Stimulated activated memory B cell treated with anti-CD40 and anti-IgM and Interleukin-4, amounts not matched to agents 10 μg/mL and 1 μg/mL and 100 μg/mL, for 72 hours (primary cell): ENCODE measurements at regions not wholly inside any gene's neighbourhood (a gene's known extent, or its start where the extent isn't known, plus 50 kb on each side); places are given as distances from the start of the nearest gene placed in this dataset.
A peak's percentile ranks its signal among the peaks of the same experiment; 100 is the strongest.

Experiments
- ATAC-seq: fragments of 150-1000 bp; cut with Tn5 transposase; 2 replicates; pipeline ENCODE4 v1.10.0; 2021
- H3K27ac Mint-ChIP-seq: one replicate; pipeline ENCODE4 v1.8.0; 2022; ENCODE audit warnings: mild to moderate bottlenecking, mixed read lengths
- H3K27me3 Mint-ChIP-seq: one replicate; pipeline ENCODE4 v1.8.0; 2022; ENCODE audit warnings: mixed read lengths
- H3K36me3 Mint-ChIP-seq: one replicate; pipeline ENCODE4 v1.8.0; 2022; ENCODE audit warnings: mixed read lengths
- H3K4me1 Mint-ChIP-seq: one replicate; pipeline ENCODE4 v1.8.0; 2022; ENCODE audit warnings: mixed read lengths
- H3K4me3 Mint-ChIP-seq: one replicate; pipeline ENCODE4 v1.8.0; 2022; ENCODE audit warnings: mild to moderate bottlenecking, moderate library complexity, mixed read lengths
- H3K9me3 Mint-ChIP-seq: one replicate; pipeline ENCODE4 v1.8.0; 2022; ENCODE audit warnings: mixed read lengths

GRCh38 chr4:126583509-126583908 is 1049.2 kb upstream of the INTU start:
- no peak overlapping the region for H3K27ac Mint-ChIP-seq
- no peaks in the 10 kb centered on the region for H3K9me3 Mint-ChIP-seq
- no peaks in the 10 kb centered on the region for H3K36me3 Mint-ChIP-seq
- no peaks in the 10 kb centered on the region for H3K27me3 Mint-ChIP-seq
- no peak overlapping the region for H3K4me3 Mint-ChIP-seq
- no peaks in the 10 kb centered on the region for H3K4me1 Mint-ChIP-seq
- no peak for ATAC-seq

- no peaks in the 10 kb centered on the region for H3K36me3 Mint-ChIP-seq
- ATAC-seq, result no peak
- H3K4me1 Mint-ChIP-seq, result no peaks in the 10 kb centered on the region
- H3K9me3 Mint-ChIP-seq, result peaks cover 11% of the 10 kb centered on the region
- no peak overlapping the region for H3K27ac Mint-ChIP-seq
- H3K27me3 Mint-ChIP-seq, result no peaks in the 10 kb centered on the region
- no peak overlapping the region for H3K4me3 Mint-ChIP-seq
These were observed 1041.2 kb upstream of the INTU start for GRCh38 chr4:126591583-126591982.

GRCh38 chr4:126592088-126592487 is 1040.7 kb upstream of the INTU start:
- no peaks in the 10 kb centered on the region for H3K36me3 Mint-ChIP-seq
- H3K4me3 Mint-ChIP-seq, result no peak overlapping the region
- ATAC-seq, result no peak
- H3K27ac Mint-ChIP-seq, result no peak overlapping the region
- peaks cover 11% of the 10 kb centered on the region for H3K9me3 Mint-ChIP-seq
- no peaks in the 10 kb centered on the region for H3K4me1 Mint-ChIP-seq
- no peaks in the 10 kb centered on the region for H3K27me3 Mint-ChIP-seq

- Mint-ChIP-seq H3K27ac (no peak overlapping the region), H3K36me3 (no peaks in the 10 kb centered on the region), H3K4me3 (no peak overlapping the region), H3K4me1 (no peaks in the 10 kb centered on the region), H3K27me3 (no peaks in the 10 kb centered on the region), H3K9me3 (peaks cover 11% of the 10 kb centered on the region)
- no peak for ATAC-seq
These were observed 1039.1 kb upstream of the INTU start for GRCh38 chr4:126593626-126594025.

GRCh38 chr4:126595643-126596042 is 1037.1 kb upstream of the INTU start:
- peaks cover 4% of the 10 kb centered on the region for H3K9me3 Mint-ChIP-seq
- no peak overlapping the region for H3K4me3 Mint-ChIP-seq
- no peak for ATAC-seq
- H3K4me1 Mint-ChIP-seq, result no peaks in the 10 kb centered on the region
- no peak overlapping the region for H3K27ac Mint-ChIP-seq
- no peaks in the 10 kb centered on the region for H3K27me3 Mint-ChIP-seq
- no peaks in the 10 kb centered on the region for H3K36me3 Mint-ChIP-seq

GRCh38 chr4:126599746-126600145 is 1033.0 kb upstream of the INTU start:
- no peaks in the 10 kb centered on the region for H3K27me3 Mint-ChIP-seq

GRCh38 chr4:126603210-126603609 is 1029.5 kb upstream of the INTU start:
- no peak overlapping the region for H3K4me3 Mint-ChIP-seq
- peaks cover 3% of the 10 kb centered on the region for H3K9me3 Mint-ChIP-seq
- H3K36me3 Mint-ChIP-seq, result no peaks in the 10 kb centered on the region
- H3K27ac Mint-ChIP-seq, result no peak overlapping the region
- no peaks in the 10 kb centered on the region for H3K4me1 Mint-ChIP-seq
- H3K27me3 Mint-ChIP-seq, result no peaks in the 10 kb centered on the region
- no peak for ATAC-seq

More at GRCh38 chr4:126599746-126600145, 1033.0 kb upstream of the INTU start:
- H3K9me3 Mint-ChIP-seq, result no peaks in the 10 kb centered on the region
- ATAC-seq, result no peak
- no peak overlapping the region for H3K27ac Mint-ChIP-seq
- H3K4me3 Mint-ChIP-seq, result no peak overlapping the region
- no peaks in the 10 kb centered on the region for H3K36me3 Mint-ChIP-seq
- no peaks in the 10 kb centered on the region for H3K4me1 Mint-ChIP-seq

GRCh38 chr4:126603825-126604224 is 1028.9 kb upstream of the INTU start:
- no peak for ATAC-seq
- no peak overlapping the region for H3K27ac Mint-ChIP-seq
- no peaks in the 10 kb centered on the region for H3K4me1 Mint-ChIP-seq
- H3K4me3 Mint-ChIP-seq, result no peak overlapping the region
- no peaks in the 10 kb centered on the region for H3K27me3 Mint-ChIP-seq
- H3K9me3 Mint-ChIP-seq, result peaks cover 3% of the 10 kb centered on the region
- no peaks in the 10 kb centered on the region for H3K36me3 Mint-ChIP-seq

- H3K4me1 Mint-ChIP-seq, result no peaks in the 10 kb centered on the region
- H3K36me3 Mint-ChIP-seq, result no peaks in the 10 kb centered on the region
- no peak for ATAC-seq
- H3K9me3 Mint-ChIP-seq, result peaks cover 3% of the 10 kb centered on the region
- H3K27ac Mint-ChIP-seq, result no peak overlapping the region
- H3K27me3 Mint-ChIP-seq, result no peaks in the 10 kb centered on the region
- H3K4me3 Mint-ChIP-seq, result no peak overlapping the region
These were observed 1028.4 kb upstream of the INTU start for GRCh38 chr4:126604268-126604867.

GRCh38 chr4:126610933-126611332 is 1021.8 kb upstream of the INTU start:
- no peaks in the 10 kb centered on the region for H3K4me1 Mint-ChIP-seq
- no peak for ATAC-seq
- no peaks in the 10 kb centered on the region for H3K27me3 Mint-ChIP-seq
- H3K27ac Mint-ChIP-seq, result no peak overlapping the region
- no peaks in the 10 kb centered on the region for H3K36me3 Mint-ChIP-seq
- peaks cover 3% of the 10 kb centered on the region for H3K9me3 Mint-ChIP-seq
- no peak overlapping the region for H3K4me3 Mint-ChIP-seq

GRCh38 chr4:126611900-126612299 is 1020.9 kb upstream of the INTU start:
- H3K27ac Mint-ChIP-seq, result no peak overlapping the region
- no peak for ATAC-seq
- H3K27me3 Mint-ChIP-seq, result no peaks in the 10 kb centered on the region
- H3K36me3 Mint-ChIP-seq, result no peaks in the 10 kb centered on the region
- H3K9me3 Mint-ChIP-seq, result peaks cover 5% of the 10 kb centered on the region
- H3K4me1 Mint-ChIP-seq, result no peaks in the 10 kb centered on the region
- no peak overlapping the region for H3K4me3 Mint-ChIP-seq

GRCh38 chr4:126614356-126614855 is 1018.4 kb upstream of the INTU start:
- Mint-ChIP-seq H3K36me3 (no peaks in the 10 kb centered on the region), H3K27ac (no peak overlapping the region), H3K27me3 (no peaks in the 10 kb centered on the region), H3K4me3 (no peak overlapping the region), H3K9me3 (peaks cover 7% of the 10 kb centered on the region), H3K4me1 (no peaks in the 10 kb centered on the region)
- no peak for ATAC-seq

GRCh38 chr4:126616795-126617194 is 1016.0 kb upstream of the INTU start:
- Mint-ChIP-seq H3K9me3 (peaks cover 13% of the 10 kb centered on the region), H3K27ac (no peak overlapping the region), H3K36me3 (no peaks in the 10 kb centered on the region), H3K4me3 (no peak overlapping the region), H3K27me3 (no peaks in the 10 kb centered on the region), H3K4me1 (no peaks in the 10 kb centered on the region)
- peak; percentile 36 for ATAC-seq

GRCh38 chr4:126627255-126627654 is 1005.5 kb upstream of the INTU start:
- Mint-ChIP-seq H3K27me3 (no peaks in the 10 kb centered on the region), H3K27ac (no peak overlapping the region), H3K4me3 (no peak overlapping the region), H3K9me3 (peaks cover 9% of the 10 kb centered on the region), H3K36me3 (no peaks in the 10 kb centered on the region), H3K4me1 (no peaks in the 10 kb centered on the region)
- ATAC-seq, result no peak

- H3K9me3 Mint-ChIP-seq, result peaks cover 8% of the 10 kb centered on the region
- H3K27ac Mint-ChIP-seq, result no peak overlapping the region
- no peak overlapping the region for H3K4me3 Mint-ChIP-seq
- ATAC-seq, result no peak
- no peaks in the 10 kb centered on the region for H3K27me3 Mint-ChIP-seq
- no peaks in the 10 kb centered on the region for H3K4me1 Mint-ChIP-seq
- no peaks in the 10 kb centered on the region for H3K36me3 Mint-ChIP-seq
These were observed 1003.8 kb upstream of the INTU start for GRCh38 chr4:126628933-126629332.

GRCh38 chr4:126630230-126630629 is 1002.5 kb upstream of the INTU start:
- H3K36me3 Mint-ChIP-seq, result no peaks in the 10 kb centered on the region
- no peaks in the 10 kb centered on the region for H3K4me1 Mint-ChIP-seq
- H3K9me3 Mint-ChIP-seq, result peaks cover 6% of the 10 kb centered on the region
- H3K27ac Mint-ChIP-seq, result no peak overlapping the region
- no peak for ATAC-seq
- no peak overlapping the region for H3K4me3 Mint-ChIP-seq
- no peaks in the 10 kb centered on the region for H3K27me3 Mint-ChIP-seq
